HCT116 (cell line): ENCODE measurements at regions not wholly inside any gene's neighbourhood (a gene's known extent, or its start where the extent isn't known, plus 50 kb on each side); places are given as distances from the start of the nearest gene placed in this dataset.

ENCODE experiments used
- ATAC-seq: fragments of 200-7000 bp; cut with Tn5 transposase; 2 replicates; pipeline ENCODE4 v1.9.1; 2020; ENCODE audit warnings: mild to moderate bottlenecking, moderate library complexity
- BruUV-seq: library from RNA; stranded (reverse); fragments of 400-500 nt; replicated peaks from 2 replicates; lab custom pipeline; 2021; lab: Mats Ljungman, UMichigan
- CTCF ChIA-PET: fragments of 300-600 bp; sonication (Branson Sonifier 250); formaldehyde crosslinking; loops from one replicate; lab custom pipeline; 2021; ENCODE audit warnings: antibody characterized with exemption; lab: Charles Lee
- POLR2A ChIA-PET: fragments of 300-600, 350-600 bp; sonication (Branson Sonifier 250); formaldehyde crosslinking; loops from one replicate; lab custom pipeline; 2021; ENCODE audit warnings: antibody characterized with exemption; lab: Charles Lee
- RAD21 ChIA-PET, 2 experiments: fragments of 300-600 bp; sonication (Branson Sonifier 250); formaldehyde crosslinking; loops; one replicate each; lab custom pipeline; 2023; ENCODE audit warnings: low total read pairs in 2 of 2; ENCODE audit not compliant: uncharacterized antibody in 2 of 2, unreplicated experiment in 2 of 2, low non-redundant PET in 1 of 2; lab: Charles Lee
- DNase-seq: peaks from one replicate; pipeline ENCODE4 v3.0.0-alpha.2; 2010; ENCODE audit warnings: low read depth, low spot score
- H2AFZ ChIP-seq: fragments of 200-600 bp; shearing (Covaris generic), sonication (generic); 2 replicates; pipeline ENCODE4 v1.6.1; 2017; ENCODE audit warnings: low read depth, mixed run types, mixed read lengths, antibody characterized with exemption, low read length; ENCODE audit not compliant: poor library complexity, severe bottlenecking
- H3K27ac ChIP-seq: 2 replicates; pipeline ENCODE4 v1.5.1; 2012; ENCODE audit warnings: low read depth, low read length
- H3K27me3 ChIP-seq: fragments of 200-600 bp; sonication (generic); 2 replicates; pipeline ENCODE4 v1.6.1; 2016; ENCODE audit warnings: mixed run types, low read length, mixed read lengths; ENCODE audit not compliant: insufficient read depth
- H3K36me3 ChIP-seq, 2 experiments: fragments of 200-500 bp in 1 of 2; fragments of 200-600 bp in 1 of 2; sonication (Bioruptor generic) in 1 of 2; sonication (generic) in 1 of 2; 2 replicates each; pipeline versions ENCODE4 v1.5.1 to v1.6.1; 2014 to 2016; ENCODE audit warnings: low read length in 2 of 2, inconsistent platforms in 1 of 2, mixed read lengths in 1 of 2, mixed run types in 1 of 2; ENCODE audit not compliant: insufficient read depth in 2 of 2, control insufficient read depth in 1 of 2
- H3K4me1 ChIP-seq, 2 experiments: fragments of 200-600 bp in 1 of 2; sonication (generic) in 1 of 2; 2 replicates each; pipeline versions ENCODE4 v1.5.1 to v1.6.1; 2012 to 2017; ENCODE audit warnings: low read length in 2 of 2, inconsistent platforms in 1 of 2, mild to moderate bottlenecking in 1 of 2, mixed read lengths in 1 of 2, mixed run types in 1 of 2, moderate library complexity in 1 of 2; ENCODE audit not compliant: insufficient read depth in 2 of 2, control insufficient read depth in 1 of 2
- H3K4me2 ChIP-seq: fragments of 200-600 bp; sonication (generic); 2 replicates; pipeline ENCODE4 v1.6.1; 2017; ENCODE audit warnings: mixed run types, low read length, mixed read lengths
- H3K4me3 ChIP-seq, 2 experiments: fragments of 200-600 bp in 1 of 2; sonication (generic) in 1 of 2; replicated peaks in 1 of 2; 2 replicates each; pipeline ENCODE4 v1.5.1; 2011 to 2016; ENCODE audit warnings: low read length in 2 of 2, control low read depth in 1 of 2, low read depth in 1 of 2, mild to moderate bottlenecking in 1 of 2, mixed read lengths in 1 of 2, mixed run types in 1 of 2
- H3K79me2 ChIP-seq: fragments of 200-600 bp; sonication (generic); 2 replicates; pipeline ENCODE4 v1.6.1; 2017; ENCODE audit warnings: mild to moderate bottlenecking, mixed run types, low read length, moderate library complexity, mixed read lengths; ENCODE audit not compliant: insufficient read depth
- H3K9ac ChIP-seq: fragments of 200-600 bp; sonication (generic); 2 replicates; pipeline ENCODE4 v1.6.1; 2016; ENCODE audit warnings: low read length, mixed read lengths
- H3K9me2 ChIP-seq: fragments of 200-600 bp; sonication (generic), shearing (Covaris generic); 2 replicates; pipeline ENCODE4 v1.6.1; 2017; ENCODE audit warnings: mixed run types, mild to moderate bottlenecking, moderate library complexity; ENCODE audit not compliant: insufficient read depth
- H3K9me3 ChIP-seq, 2 experiments: fragments of 200-500 bp in 1 of 2; fragments of 200-600 bp in 1 of 2; sonication (Bioruptor generic) in 1 of 2; sonication (generic) in 1 of 2; 2 replicates each; pipeline ENCODE4 v1.6.1; 2014 to 2017; ENCODE audit warnings: low read length in 2 of 2, mixed read lengths in 2 of 2, inconsistent platforms in 1 of 2, low read depth in 1 of 2, mild to moderate bottlenecking in 1 of 2, mixed run types in 1 of 2, moderate library complexity in 1 of 2; ENCODE audit not compliant: control insufficient read depth in 1 of 2, insufficient read depth in 1 of 2
- H4K20me1 ChIP-seq: fragments of 200-600 bp; sonication (generic), shearing (Covaris generic); 2 replicates; pipeline ENCODE4 v1.6.1; 2017; ENCODE audit warnings: mixed run types, mild to moderate bottlenecking, moderate library complexity; ENCODE audit not compliant: insufficient read depth
- CBX3 ChIP-seq: IDR thresholded peaks from 2 replicates; pipeline ENCODE4 v1.6.1; 2012; ENCODE audit warnings: low read depth
- CEBPB ChIP-seq: IDR thresholded peaks from 2 replicates; pipeline ENCODE4 v1.6.1; 2012; ENCODE audit warnings: low read depth
- EGR1 ChIP-seq: IDR thresholded peaks from 2 replicates; pipeline ENCODE4 v1.6.1; 2012; ENCODE audit warnings: low read depth
- ELF1 ChIP-seq: IDR thresholded peaks from 2 replicates; pipeline ENCODE4 v1.6.1; 2012; ENCODE audit warnings: low read depth, borderline replicate concordance
- EZH2phosphoT487 ChIP-seq: fragments of 200-600 bp; IDR thresholded peaks from 2 replicates; pipeline ENCODE4 v1.6.1; 2018; ENCODE audit warnings: antibody characterized with exemption, borderline replicate concordance
- RAD21 ChIP-seq: IDR thresholded peaks from 2 replicates; pipeline ENCODE4 v1.6.1; 2012; ENCODE audit warnings: low read depth, mild to moderate bottlenecking
- SIN3A ChIP-seq: IDR thresholded peaks from 2 replicates; pipeline ENCODE4 v1.6.1; 2012; ENCODE audit warnings: low read depth
- SRF ChIP-seq: IDR thresholded peaks from 2 replicates; pipeline ENCODE4 v1.6.1; 2012; ENCODE audit warnings: low read depth
- TCF7L2 ChIP-seq: IDR thresholded peaks from 2 replicates; pipeline ENCODE4 v1.7.0; 2011; ENCODE audit warnings: borderline replicate concordance, inconsistent platforms; ENCODE audit not compliant: insufficient read depth, insufficient read length; ENCODE audit errors: extremely low read depth
- ZFX ChIP-seq: fragments of 450-650 bp; IDR thresholded peaks from 2 replicates; pipeline ENCODE4 v1.6.1; 2017
- ZNF274 ChIP-seq: fragments of 200-500 bp; sonication (Bioruptor generic); IDR thresholded peaks from 2 replicates; pipeline ENCODE4 v1.6.1; 2014; ENCODE audit warnings: mild to moderate bottlenecking, low read depth, low read length, inconsistent platforms
- intact Hi-C: fragments of 100-400 bp; cut with micrococcal nuclease; formaldehyde crosslinking; loops from 2 replicates; pipeline ENCODE4 v1.10.0; 2022
- TF ChIP-seq, protein P1 (sequence below): IDR thresholded peaks from 2 replicates; pipeline ENCODE4 v1.6.1; 2012
- TF ChIP-seq, protein P2 (sequence below): IDR thresholded peaks from 2 replicates; pipeline ENCODE4 v1.6.1; 2011; ENCODE audit warnings: mild to moderate bottlenecking, low read length, moderate library complexity; ENCODE audit not compliant: insufficient replicate concordance; ENCODE audit errors: extremely low read depth
- TF ChIP-seq, protein P3 (sequence below): IDR thresholded peaks from 2 replicates; pipeline ENCODE4 v1.6.1; 2012
- TF ChIP-seq, protein P4 (sequence below), 3 experiments: fragments of 200-600 bp in 1 of 3; sonication (generic) in 1 of 3; IDR thresholded peaks in 2 of 3; conservative IDR thresholded peaks in 1 of 3; 2 replicates each; pipeline ENCODE4 v1.5.1; 2012 to 2017; ENCODE audit warnings: low read depth in 2 of 3, low read length in 2 of 3, antibody characterized with exemption in 1 of 3, borderline replicate concordance in 1 of 3, control low read depth in 1 of 3, mild to moderate bottlenecking in 1 of 3, mixed read lengths in 1 of 3, mixed run types in 1 of 3, moderate library complexity in 1 of 3; ENCODE audit not compliant: insufficient read depth in 1 of 3
- TF ChIP-seq, protein P5 (sequence below): IDR thresholded peaks from 2 replicates; pipeline ENCODE4 v1.6.1; 2012; ENCODE audit warnings: low read depth

DNA sequence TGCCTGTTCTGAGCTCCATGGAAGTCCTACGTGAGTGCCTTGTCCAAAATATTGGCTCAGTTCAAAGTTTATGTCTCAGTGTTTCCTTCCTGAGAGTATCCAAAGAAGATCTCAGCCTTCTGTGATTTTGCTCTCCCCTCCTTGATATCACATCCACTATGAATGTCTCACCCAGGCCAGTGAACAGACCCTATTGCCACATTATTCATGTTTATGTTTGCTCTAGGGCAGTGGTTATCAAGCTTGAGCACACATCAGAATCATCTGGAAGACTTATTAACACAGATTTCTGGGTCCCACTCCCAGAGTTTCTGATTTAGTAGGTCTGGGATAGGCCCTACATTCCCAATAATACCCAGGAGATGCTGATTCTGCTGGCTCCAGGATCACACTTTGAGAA lies 145.0 kb upstream of the FGGY start:
- intact Hi-C loops: loop anchor here (2.0 to 10.0 kb wide), 2 partner anchors 143 to 367 kb away; partner anchors contain the start of genes FGGY and JUN
- Histone ChIP-seq H3K4me1 (peaks cover 14 to 35% of the 10 kb centered on the region in 2 experiments; a peak in 3 of 4 replicates), H3K27ac (no peak overlapping the region), H3K4me3 (no peak overlapping the region), H4K20me1 (no peaks in the 10 kb centered on the region), H3K79me2 (no peaks in the 10 kb centered on the region), H3K4me2 (peak overlapping the region; percentile 74), H3K36me3 (no peaks in the 10 kb centered on the region), H3K9me3 (no peaks in the 10 kb centered on the region)
- ChIA-PET RAD21 (no interaction called here), CTCF (no interaction called here)
- no TSS peak for BruUV-seq
- ATAC-seq: no peak
- TF ChIP-seq, protein P1, sequence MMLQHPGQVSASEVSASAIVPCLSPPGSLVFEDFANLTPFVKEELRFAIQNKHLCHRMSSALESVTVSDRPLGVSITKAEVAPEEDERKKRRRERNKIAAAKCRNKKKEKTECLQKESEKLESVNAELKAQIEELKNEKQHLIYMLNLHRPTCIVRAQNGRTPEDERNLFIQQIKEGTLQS: no peak
- no peak for TF ChIP-seq SRF
- no peak for TF ChIP-seq RAD21
- TF ChIP-seq, protein P2, sequence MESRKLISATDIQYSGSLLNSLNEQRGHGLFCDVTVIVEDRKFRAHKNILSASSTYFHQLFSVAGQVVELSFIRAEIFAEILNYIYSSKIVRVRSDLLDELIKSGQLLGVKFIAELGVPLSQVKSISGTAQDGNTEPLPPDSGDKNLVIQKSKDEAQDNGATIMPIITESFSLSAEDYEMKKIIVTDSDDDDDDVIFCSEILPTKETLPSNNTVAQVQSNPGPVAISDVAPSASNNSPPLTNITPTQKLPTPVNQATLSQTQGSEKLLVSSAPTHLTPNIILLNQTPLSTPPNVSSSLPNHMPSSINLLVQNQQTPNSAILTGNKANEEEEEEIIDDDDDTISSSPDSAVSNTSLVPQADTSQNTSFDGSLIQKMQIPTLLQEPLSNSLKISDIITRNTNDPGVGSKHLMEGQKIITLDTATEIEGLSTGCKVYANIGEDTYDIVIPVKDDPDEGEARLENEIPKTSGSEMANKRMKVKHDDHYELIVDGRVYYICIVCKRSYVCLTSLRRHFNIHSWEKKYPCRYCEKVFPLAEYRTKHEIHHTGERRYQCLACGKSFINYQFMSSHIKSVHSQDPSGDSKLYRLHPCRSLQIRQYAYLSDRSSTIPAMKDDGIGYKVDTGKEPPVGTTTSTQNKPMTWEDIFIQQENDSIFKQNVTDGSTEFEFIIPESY: no peak
- TF ChIP-seq EGR1: no peak
- no peak for TF ChIP-seq CEBPB
- no peak for TF ChIP-seq CBX3
- no peak for TF ChIP-seq ZNF274
- TF ChIP-seq, protein P3, sequence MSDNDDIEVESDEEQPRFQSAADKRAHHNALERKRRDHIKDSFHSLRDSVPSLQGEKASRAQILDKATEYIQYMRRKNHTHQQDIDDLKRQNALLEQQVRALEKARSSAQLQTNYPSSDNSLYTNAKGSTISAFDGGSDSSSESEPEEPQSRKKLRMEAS: no peak
- no peak for TF ChIP-seq SIN3A
- TF ChIP-seq TCF7L2: no peak
- TF ChIP-seq EZH2phosphoT487: no peak
- no peak for TF ChIP-seq ELF1
- TF ChIP-seq, protein P4, sequence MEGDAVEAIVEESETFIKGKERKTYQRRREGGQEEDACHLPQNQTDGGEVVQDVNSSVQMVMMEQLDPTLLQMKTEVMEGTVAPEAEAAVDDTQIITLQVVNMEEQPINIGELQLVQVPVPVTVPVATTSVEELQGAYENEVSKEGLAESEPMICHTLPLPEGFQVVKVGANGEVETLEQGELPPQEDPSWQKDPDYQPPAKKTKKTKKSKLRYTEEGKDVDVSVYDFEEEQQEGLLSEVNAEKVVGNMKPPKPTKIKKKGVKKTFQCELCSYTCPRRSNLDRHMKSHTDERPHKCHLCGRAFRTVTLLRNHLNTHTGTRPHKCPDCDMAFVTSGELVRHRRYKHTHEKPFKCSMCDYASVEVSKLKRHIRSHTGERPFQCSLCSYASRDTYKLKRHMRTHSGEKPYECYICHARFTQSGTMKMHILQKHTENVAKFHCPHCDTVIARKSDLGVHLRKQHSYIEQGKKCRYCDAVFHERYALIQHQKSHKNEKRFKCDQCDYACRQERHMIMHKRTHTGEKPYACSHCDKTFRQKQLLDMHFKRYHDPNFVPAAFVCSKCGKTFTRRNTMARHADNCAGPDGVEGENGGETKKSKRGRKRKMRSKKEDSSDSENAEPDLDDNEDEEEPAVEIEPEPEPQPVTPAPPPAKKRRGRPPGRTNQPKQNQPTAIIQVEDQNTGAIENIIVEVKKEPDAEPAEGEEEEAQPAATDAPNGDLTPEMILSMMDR (IDR thresholded peaks at IDR 0.05 in 2 of 3, conservative IDR thresholded peaks at IDR 0.05 in 1 of 3; ENCODE audit: borderline replicate concordance in 1 of 3, insufficient read depth in 1 of 3, low read depth in 2 of 3, low read length in 2 of 3): no peak
- TF ChIP-seq, protein P5, sequence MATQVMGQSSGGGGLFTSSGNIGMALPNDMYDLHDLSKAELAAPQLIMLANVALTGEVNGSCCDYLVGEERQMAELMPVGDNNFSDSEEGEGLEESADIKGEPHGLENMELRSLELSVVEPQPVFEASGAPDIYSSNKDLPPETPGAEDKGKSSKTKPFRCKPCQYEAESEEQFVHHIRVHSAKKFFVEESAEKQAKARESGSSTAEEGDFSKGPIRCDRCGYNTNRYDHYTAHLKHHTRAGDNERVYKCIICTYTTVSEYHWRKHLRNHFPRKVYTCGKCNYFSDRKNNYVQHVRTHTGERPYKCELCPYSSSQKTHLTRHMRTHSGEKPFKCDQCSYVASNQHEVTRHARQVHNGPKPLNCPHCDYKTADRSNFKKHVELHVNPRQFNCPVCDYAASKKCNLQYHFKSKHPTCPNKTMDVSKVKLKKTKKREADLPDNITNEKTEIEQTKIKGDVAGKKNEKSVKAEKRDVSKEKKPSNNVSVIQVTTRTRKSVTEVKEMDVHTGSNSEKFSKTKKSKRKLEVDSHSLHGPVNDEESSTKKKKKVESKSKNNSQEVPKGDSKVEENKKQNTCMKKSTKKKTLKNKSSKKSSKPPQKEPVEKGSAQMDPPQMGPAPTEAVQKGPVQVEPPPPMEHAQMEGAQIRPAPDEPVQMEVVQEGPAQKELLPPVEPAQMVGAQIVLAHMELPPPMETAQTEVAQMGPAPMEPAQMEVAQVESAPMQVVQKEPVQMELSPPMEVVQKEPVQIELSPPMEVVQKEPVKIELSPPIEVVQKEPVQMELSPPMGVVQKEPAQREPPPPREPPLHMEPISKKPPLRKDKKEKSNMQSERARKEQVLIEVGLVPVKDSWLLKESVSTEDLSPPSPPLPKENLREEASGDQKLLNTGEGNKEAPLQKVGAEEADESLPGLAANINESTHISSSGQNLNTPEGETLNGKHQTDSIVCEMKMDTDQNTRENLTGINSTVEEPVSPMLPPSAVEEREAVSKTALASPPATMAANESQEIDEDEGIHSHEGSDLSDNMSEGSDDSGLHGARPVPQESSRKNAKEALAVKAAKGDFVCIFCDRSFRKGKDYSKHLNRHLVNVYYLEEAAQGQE: no peak
- TF ChIP-seq ZFX: no peak
- TF ChIP-seq, all 23 proteins: peak for 0
- DNase-seq: no peak
- H2AFZ ChIP-seq: no peak overlapping the region
- POLR2A ChIA-PET: no interaction called here
- no peak overlapping the region for H3K9ac ChIP-seq
- no peaks in the 10 kb centered on the region for H3K9me2 ChIP-seq
- no peaks in the 10 kb centered on the region for H3K27me3 ChIP-seq
